Neuron (in vitro differentiated cells): ENCODE measurements at regions not wholly inside any gene's neighbourhood (a gene's known extent, or its start where the extent isn't known, plus 50 kb on each side); places are given as distances from the start of the nearest gene placed in this dataset.
"Not testable (repeated sequence)": the region's sequence is repeated elsewhere in the genome, so short reads cannot be mapped to it uniquely, and the experiment has no call there.

Source experiments
- H2AFZ ChIP-seq: one replicate; pipeline ENCODE4 v1.6.1; 2013; ENCODE audit warnings: low read depth, mild to moderate bottlenecking, inconsistent platforms, low read length, moderate library complexity
- H3K27me3 ChIP-seq: one replicate; pipeline ENCODE4 v1.6.1; 2013; ENCODE audit warnings: low read length; ENCODE audit not compliant: insufficient read depth
- H3K36me3 ChIP-seq: one replicate; pipeline ENCODE4 v1.6.1; 2013; ENCODE audit warnings: low read length; ENCODE audit not compliant: insufficient read depth
- H3K4me1 ChIP-seq: one replicate; pipeline ENCODE4 v1.6.1; 2013; ENCODE audit warnings: low read length; ENCODE audit not compliant: insufficient read depth
- H3K4me3 ChIP-seq: 2 replicates; pipeline ENCODE4 v1.5.1; 2013; ENCODE audit warnings: mild to moderate bottlenecking, low read length, moderate library complexity
- H3K9me3 ChIP-seq: one replicate; pipeline ENCODE4 v1.6.1; 2013; ENCODE audit warnings: low read length

DNA sequence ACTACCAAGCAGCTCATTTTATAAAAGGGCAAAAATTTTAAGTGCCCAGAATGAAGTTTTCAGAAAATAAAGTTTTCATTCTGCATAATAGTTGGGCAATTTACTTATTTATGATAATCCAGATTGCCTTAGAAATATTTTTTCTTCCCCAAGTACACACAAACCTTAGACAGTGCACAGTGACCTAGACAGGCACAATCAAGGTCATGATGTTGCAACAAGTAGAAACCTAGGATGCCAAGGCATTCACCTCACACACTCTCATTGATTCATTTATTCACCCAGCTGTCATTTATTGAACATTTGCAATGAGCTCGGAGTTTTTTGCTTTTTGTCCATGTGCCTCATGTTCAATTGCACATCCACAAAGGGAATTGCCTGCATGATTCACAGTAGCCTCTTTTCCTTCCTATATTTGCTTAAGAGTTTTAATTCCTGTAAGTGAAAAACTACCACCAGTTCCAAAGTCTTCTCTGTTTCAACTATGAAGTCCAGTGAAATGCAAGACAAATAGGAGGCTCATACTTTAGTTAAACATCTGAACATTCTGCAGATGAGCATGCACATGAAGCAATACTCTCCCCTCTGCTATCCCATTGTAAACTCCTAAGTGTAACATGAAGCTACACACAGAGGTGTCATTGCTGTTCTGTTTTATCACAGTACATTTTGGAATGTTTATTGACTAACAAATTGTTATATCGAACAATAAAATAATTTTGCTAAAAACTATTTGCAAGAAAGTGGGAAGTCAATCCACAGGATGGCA, 122.9 kb downstream of the HINT1 start:
- Histone ChIP-seq H2AFZ (no peak overlapping the region), H3K4me3 (no peak overlapping the region), H3K36me3 (no peaks in the 10 kb centered on the region), H3K27me3 (no peaks in the 10 kb centered on the region), H3K9me3 (no peaks in the 10 kb centered on the region), H3K4me1 (no peaks in the 10 kb centered on the region)

GRCh38 chr5:131023498-131023865, 141.6 kb downstream of the HINT1 start:
- Histone ChIP-seq H2AFZ (no peak overlapping the region), H3K4me3 (no peak overlapping the region), H3K36me3 (no peaks in the 10 kb centered on the region), H3K4me1 (no peaks in the 10 kb centered on the region), H3K9me3 (no peaks in the 10 kb centered on the region), H3K27me3 (no peaks in the 10 kb centered on the region)

DNA sequence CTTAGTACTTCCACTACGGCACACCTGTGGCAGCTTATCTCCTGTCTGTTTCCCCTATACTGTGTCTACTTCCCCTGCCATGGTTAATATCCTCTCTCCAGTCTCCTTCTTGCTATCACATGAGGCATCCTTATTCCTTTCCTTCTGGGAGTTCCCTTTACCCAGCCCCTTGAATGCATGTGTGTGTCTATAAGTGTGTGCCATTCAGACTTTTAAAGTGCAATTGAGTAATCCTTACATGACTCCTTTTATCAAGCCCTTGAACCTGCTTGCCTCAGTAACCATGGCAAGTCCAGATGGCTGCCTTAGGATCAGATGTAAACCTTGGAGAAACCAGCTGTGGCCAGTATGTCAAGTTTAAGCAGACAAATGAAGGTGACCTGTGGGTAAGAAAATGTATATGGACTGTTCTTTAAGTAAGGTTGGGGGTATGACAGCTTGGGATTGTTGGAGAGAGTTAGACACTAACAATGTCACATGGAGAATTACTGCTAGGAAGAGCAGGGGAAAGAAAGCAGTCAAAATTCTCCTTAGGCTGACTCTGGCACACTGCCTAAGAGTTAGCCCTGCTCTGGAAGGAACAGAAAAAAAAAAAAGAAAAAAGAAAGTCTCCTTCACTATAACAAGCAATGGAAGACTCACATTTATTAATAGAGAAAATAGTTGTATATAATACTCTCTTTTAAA, 142.1 kb downstream of the HINT1 start:
- Histone ChIP-seq H2AFZ (no peak overlapping the region), H3K36me3 (no peaks in the 10 kb centered on the region), H3K27me3 (no peaks in the 10 kb centered on the region), H3K4me1 (no peaks in the 10 kb centered on the region), H3K4me3 (no peak overlapping the region), H3K9me3 (no peaks in the 10 kb centered on the region)

GRCh38 chr5:131021646-131022045, 143.4 kb downstream of the HINT1 start:
- Histone ChIP-seq H3K36me3 (no peaks in the 10 kb centered on the region), H3K27me3 (no peaks in the 10 kb centered on the region), H3K4me3 (no peak overlapping the region), H3K9me3 (no peaks in the 10 kb centered on the region), H2AFZ (no peak overlapping the region), H3K4me1 (no peaks in the 10 kb centered on the region)

DNA sequence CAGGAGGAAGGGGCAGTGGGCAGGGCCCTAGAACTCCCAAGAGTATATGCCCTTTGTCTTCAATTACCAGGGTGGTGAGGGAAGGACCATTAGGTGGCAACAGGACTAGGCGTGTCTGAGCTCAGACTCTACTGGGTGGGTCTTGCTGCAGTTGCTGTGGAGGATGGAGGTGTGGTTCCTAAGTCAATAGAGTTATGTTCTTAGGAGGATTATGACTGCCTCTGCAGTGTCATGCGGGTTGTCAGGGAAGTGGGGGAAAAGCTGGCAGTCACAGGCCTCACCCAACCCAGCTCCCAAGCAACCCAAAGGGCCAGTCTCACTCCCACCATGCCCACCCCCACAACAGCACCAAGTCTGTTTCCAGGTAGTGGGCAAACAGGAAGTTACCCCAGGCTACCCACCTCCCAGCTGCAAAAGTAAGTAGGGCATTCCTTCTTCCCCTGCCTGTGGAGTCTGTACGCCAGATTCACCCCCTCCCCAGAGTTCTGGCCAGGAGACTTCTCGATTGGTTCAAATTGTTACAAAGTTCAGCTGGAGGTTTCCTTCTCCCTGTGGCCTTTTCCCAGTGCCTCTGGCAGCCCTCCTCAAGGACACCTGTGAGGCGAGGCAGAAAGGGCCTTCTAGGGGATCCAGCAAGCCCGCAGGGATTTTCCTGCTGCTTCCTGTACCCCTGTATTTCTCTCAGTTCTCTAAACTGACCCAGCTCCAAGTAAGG, 145.3 kb downstream of the HINT1 start:
- Histone ChIP-seq H2AFZ (no peak overlapping the region), H3K9me3 (no peaks in the 10 kb centered on the region), H3K4me3 (no peak overlapping the region), H3K36me3 (no peaks in the 10 kb centered on the region), H3K27me3 (no peaks in the 10 kb centered on the region), H3K4me1 (no peaks in the 10 kb centered on the region)

DNA sequence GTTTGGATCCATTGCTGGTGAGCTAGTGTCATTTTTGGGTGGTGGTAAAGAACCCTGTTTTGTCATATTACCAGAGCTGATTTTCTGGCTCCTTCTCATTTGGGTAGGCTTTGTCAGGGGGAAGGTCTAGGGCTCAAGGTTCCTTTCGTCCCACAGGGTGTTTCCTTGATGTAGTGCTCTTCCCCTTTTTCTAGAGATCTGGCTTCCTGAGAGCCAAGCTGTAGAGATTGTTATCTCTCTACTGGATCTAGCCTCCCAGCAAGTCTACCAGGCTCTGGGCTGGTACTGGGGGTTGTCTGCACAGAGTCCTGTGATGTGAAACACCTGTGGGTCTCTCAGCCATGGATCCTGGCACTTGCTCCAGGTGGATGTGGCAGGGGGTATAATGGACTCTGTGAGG, 145.9 kb downstream of the HINT1 start:
- Histone ChIP-seq H3K27me3 (no peaks in the 10 kb centered on the region), H3K4me1 (no peaks in the 10 kb centered on the region), H3K36me3 (no peaks in the 10 kb centered on the region)

DNA sequence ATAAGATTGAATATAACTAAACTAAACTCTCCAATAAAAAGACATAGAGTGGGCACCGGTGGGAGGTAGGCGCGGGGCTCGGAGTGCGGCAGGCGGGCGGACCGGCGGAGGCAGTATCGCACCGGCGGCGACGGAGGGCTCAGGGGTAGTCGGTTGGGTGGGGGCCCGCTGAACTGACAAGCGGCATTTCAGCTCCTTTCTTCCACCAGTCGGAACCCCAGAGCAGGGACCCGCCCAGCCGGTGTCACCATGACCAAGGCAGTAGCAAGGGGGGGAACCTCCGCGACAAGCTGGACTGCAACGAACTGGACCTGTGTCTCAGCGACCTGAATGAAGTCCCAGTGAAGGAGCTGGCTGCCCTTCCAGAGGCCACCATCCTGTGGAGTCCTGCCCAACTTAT, 156.7 kb downstream of the HINT1 start:
- H3K27me3 ChIP-seq: no peaks in the 10 kb centered on the region
- H3K36me3 ChIP-seq: no peaks in the 10 kb centered on the region
- no peaks in the 10 kb centered on the region for H3K4me1 ChIP-seq
- no peaks in the 10 kb centered on the region for H3K9me3 ChIP-seq
- H3K4me3 ChIP-seq: no peak overlapping the region
- no peak overlapping the region for H2AFZ ChIP-seq

More for the DNA sequence above, 145.9 kb downstream of the HINT1 start:
- Histone ChIP-seq H2AFZ (no peak overlapping the region), H3K9me3 (no peaks in the 10 kb centered on the region), H3K4me3 (no peak overlapping the region)

GRCh38 chr5:131005963-131006684, 158.9 kb downstream of the HINT1 start:
- H3K9me3 ChIP-seq: no peaks in the 10 kb centered on the region
- no peak overlapping the region for H3K4me3 ChIP-seq
- H3K36me3 ChIP-seq: no peaks in the 10 kb centered on the region
- H3K4me1 ChIP-seq: no peaks in the 10 kb centered on the region
- H3K27me3 ChIP-seq: no peaks in the 10 kb centered on the region
- no peak overlapping the region for H2AFZ ChIP-seq

GRCh38 chr5:131001507-131001906, 163.5 kb downstream of the HINT1 start:
- Histone ChIP-seq H3K27me3 (no peaks in the 10 kb centered on the region), H3K4me1 (no peaks in the 10 kb centered on the region), H3K36me3 (no peaks in the 10 kb centered on the region)

GRCh38 chr5:131000289-131000688, 164.8 kb downstream of the HINT1 start:
- no peaks in the 10 kb centered on the region for H3K4me1 ChIP-seq
- no peaks in the 10 kb centered on the region for H3K27me3 ChIP-seq
- H3K36me3 ChIP-seq: no peaks in the 10 kb centered on the region
- H2AFZ ChIP-seq: no peak overlapping the region
- no peak overlapping the region for H3K4me3 ChIP-seq
- H3K9me3 ChIP-seq: no peaks in the 10 kb centered on the region

More at GRCh38 chr5:131001507-131001906, 163.5 kb downstream of the HINT1 start:
- Histone ChIP-seq H2AFZ (no peak overlapping the region), H3K4me3 (no peak overlapping the region), H3K9me3 (no peaks in the 10 kb centered on the region)

DNA sequence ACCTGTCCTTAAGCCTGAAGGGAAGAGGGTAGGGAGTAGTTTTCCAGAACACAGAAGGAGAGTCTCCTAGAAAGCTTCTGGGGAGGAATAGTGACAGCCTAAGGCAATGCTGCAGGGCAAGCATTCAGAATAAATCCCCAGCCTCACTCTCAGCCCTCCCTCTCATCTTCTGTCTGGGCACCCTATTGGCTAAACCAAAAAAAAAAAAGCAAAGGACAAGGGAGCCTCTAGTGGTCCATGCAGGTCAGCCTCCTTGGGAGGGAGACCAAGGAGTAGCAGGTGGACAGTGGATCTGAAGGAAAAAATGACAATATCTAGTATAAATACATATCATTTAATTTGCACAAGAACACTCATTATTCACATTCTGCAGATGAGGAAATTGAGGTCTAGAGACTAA, 168.3 kb downstream of the HINT1 start:
- not testable (repeated sequence) for H2AFZ ChIP-seq, H3K36me3 ChIP-seq, H3K4me3 ChIP-seq, H3K27me3 ChIP-seq, H3K9me3 ChIP-seq, H3K4me1 ChIP-seq

- H3K4me1 ChIP-seq: peaks cover 6% of the 10 kb centered on the region
- H3K27me3 ChIP-seq: no peaks in the 10 kb centered on the region
- H2AFZ ChIP-seq: no peak overlapping the region
- no peak overlapping the region for H3K4me3 ChIP-seq
- H3K36me3 ChIP-seq: no peaks in the 10 kb centered on the region
- no peaks in the 10 kb centered on the region for H3K9me3 ChIP-seq
Measured at GRCh38 chr5:130995851-130996250, 169.2 kb downstream of the HINT1 start.

- no peaks in the 10 kb centered on the region for H3K27me3 ChIP-seq
- no peak overlapping the region for H3K4me3 ChIP-seq
- H3K4me1 ChIP-seq: peaks cover 6% of the 10 kb centered on the region
- H3K36me3 ChIP-seq: no peaks in the 10 kb centered on the region
- H2AFZ ChIP-seq: no peak overlapping the region
- no peaks in the 10 kb centered on the region for H3K9me3 ChIP-seq
Measured at GRCh38 chr5:130995254-130995515, 169.9 kb downstream of the HINT1 start.
